CD4-positive, alpha-beta T cell (primary cell): ENCODE measurements at regions not wholly inside any gene's neighbourhood (a gene's known extent, or its start where the extent isn't known, plus 50 kb on each side); places are given as distances from the start of the nearest gene placed in this dataset.

Experiments used
- ATAC-seq: fragments of 200-7000 bp; cut with Tn5 transposase; one replicate; pipeline ENCODE4 v1.10.0; 2022; ENCODE audit warnings: mild to moderate bottlenecking; ENCODE audit not compliant: poor library complexity
- CTCF ChIA-PET: fragments of 350-600 bp; sonication (Branson Sonifier 250); formaldehyde crosslinking; loops from one replicate; lab custom pipeline; 2021; ENCODE audit warnings: antibody characterized with exemption, inconsistent platforms; lab: Charles Lee
- POLR2A ChIA-PET: fragments of 350-600 bp; sonication (Branson Sonifier 250); formaldehyde crosslinking; loops from one replicate; lab custom pipeline; 2021; ENCODE audit warnings: antibody characterized with exemption, inconsistent platforms; lab: Charles Lee
- DNase-seq, 14 experiments: peaks; one replicate each; pipeline ENCODE4 v3.0.0-alpha.2; 2013 to 2020; ENCODE audit warnings: mixed read lengths in 2 of 14
- H3K27ac ChIP-seq, 2 donors: one replicate each; pipeline versions ENCODE4 v1.5.1 to v1.7.0; 2013; ENCODE audit warnings: low read length in 2 of 2, low read depth in 1 of 2, mild to moderate bottlenecking in 1 of 2
- H3K27me3 ChIP-seq, 2 experiments: 1 replicate in 1 of 2; 2 replicates in 1 of 2; pipeline versions ENCODE4 v1.6.1 to v1.7.0; 2013; ENCODE audit warnings: low read length in 2 of 2, control low read depth in 1 of 2, mild to moderate bottlenecking in 1 of 2, moderate library complexity in 1 of 2; ENCODE audit not compliant: insufficient read depth in 2 of 2, control insufficient read depth in 1 of 2
- H3K36me3 ChIP-seq: one replicate; pipeline ENCODE4 v1.6.1; 2013; ENCODE audit warnings: low read length, control low read depth; ENCODE audit not compliant: insufficient read depth
- H3K4me1 ChIP-seq: one replicate; pipeline ENCODE4 v1.6.1; 2013; ENCODE audit warnings: low read length, control low read depth; ENCODE audit not compliant: insufficient read depth
- H3K4me3 ChIP-seq: one replicate; pipeline ENCODE4 v1.5.1; 2013; ENCODE audit warnings: mild to moderate bottlenecking, low read length, moderate library complexity
- H3K9me3 ChIP-seq, 2 experiments: 1 replicate in 1 of 2; 2 replicates in 1 of 2; pipeline versions ENCODE4 v1.6.1 to v1.7.0; 2013; ENCODE audit warnings: low read length in 2 of 2, mild to moderate bottlenecking in 2 of 2, control low read depth in 1 of 2, moderate library complexity in 1 of 2; ENCODE audit not compliant: control insufficient read depth in 1 of 2, insufficient read depth in 1 of 2
- H3K27ac Mint-ChIP-seq: one replicate; pipeline ENCODE4 v1.8.0; 2020; ENCODE audit warnings: mixed read lengths
- H3K27me3 Mint-ChIP-seq: one replicate; pipeline ENCODE4 v1.8.0; 2021; ENCODE audit warnings: mixed read lengths
- H3K36me3 Mint-ChIP-seq: one replicate; pipeline ENCODE4 v1.8.0; 2021; ENCODE audit warnings: low read depth, mixed read lengths
- H3K4me1 Mint-ChIP-seq: one replicate; pipeline ENCODE4 v1.8.0; 2021; ENCODE audit warnings: low read depth, mixed read lengths
- H3K4me3 Mint-ChIP-seq: one replicate; pipeline ENCODE4 v1.8.0; 2020; ENCODE audit warnings: mild to moderate bottlenecking, mixed read lengths
- H3K9me3 Mint-ChIP-seq: one replicate; pipeline ENCODE4 v1.8.0; 2020; ENCODE audit warnings: mixed read lengths
- intact Hi-C, 2 experiments: fragments of 100-400 bp; cut with DNase I in 1 of 2; cut with micrococcal nuclease in 1 of 2; formaldehyde crosslinking; loops; one replicate each; pipeline versions ENCODE4 v1.15.1 to v1.9.0; 2023 to 2025; cut with DNase I, micrococcal nuclease
- TF ChIP-seq, protein P1 (sequence below): fragments of 200-600 bp; IDR thresholded peaks from one replicate; pipeline ENCODE4 v1.8.0; 2022; ENCODE audit warnings: antibody characterized with exemption, mild to moderate bottlenecking

DNA sequence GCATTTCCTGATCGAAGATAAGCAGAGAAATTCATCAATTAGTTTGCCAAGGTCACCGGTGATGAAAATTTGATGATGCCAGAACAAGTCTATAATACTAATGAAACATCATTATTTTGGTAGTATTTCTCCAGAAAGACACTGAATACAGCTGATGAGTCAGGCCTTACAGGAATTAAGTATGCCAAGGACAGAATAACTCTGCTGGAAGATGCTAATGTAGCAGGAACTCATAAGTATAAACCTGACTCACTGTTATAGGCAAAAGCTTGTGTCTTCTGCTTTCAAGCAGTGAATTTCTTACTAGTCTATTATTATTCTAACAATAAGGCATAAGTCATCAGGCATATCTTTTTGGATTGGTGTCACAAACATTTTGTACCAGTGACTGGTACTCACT, 1825.1 kb upstream of the IGFBP7 start:
- Histone ChIP-seq H3K27ac (no peak overlapping the region), H3K27me3 (no peaks in the 10 kb centered on the region), H3K36me3 (no peaks in the 10 kb centered on the region), H3K9me3 (no peaks in the 10 kb centered on the region), H3K4me1 (no peaks in the 10 kb centered on the region), H3K4me3 (no peak overlapping the region)
- ChIA-PET POLR2A (no interaction called here), CTCF (no interaction called here)
- no peak for DNase-seq
- no peaks in the 10 kb centered on the region for H3K27me3 Mint-ChIP-seq
- TF ChIP-seq, protein P1, sequence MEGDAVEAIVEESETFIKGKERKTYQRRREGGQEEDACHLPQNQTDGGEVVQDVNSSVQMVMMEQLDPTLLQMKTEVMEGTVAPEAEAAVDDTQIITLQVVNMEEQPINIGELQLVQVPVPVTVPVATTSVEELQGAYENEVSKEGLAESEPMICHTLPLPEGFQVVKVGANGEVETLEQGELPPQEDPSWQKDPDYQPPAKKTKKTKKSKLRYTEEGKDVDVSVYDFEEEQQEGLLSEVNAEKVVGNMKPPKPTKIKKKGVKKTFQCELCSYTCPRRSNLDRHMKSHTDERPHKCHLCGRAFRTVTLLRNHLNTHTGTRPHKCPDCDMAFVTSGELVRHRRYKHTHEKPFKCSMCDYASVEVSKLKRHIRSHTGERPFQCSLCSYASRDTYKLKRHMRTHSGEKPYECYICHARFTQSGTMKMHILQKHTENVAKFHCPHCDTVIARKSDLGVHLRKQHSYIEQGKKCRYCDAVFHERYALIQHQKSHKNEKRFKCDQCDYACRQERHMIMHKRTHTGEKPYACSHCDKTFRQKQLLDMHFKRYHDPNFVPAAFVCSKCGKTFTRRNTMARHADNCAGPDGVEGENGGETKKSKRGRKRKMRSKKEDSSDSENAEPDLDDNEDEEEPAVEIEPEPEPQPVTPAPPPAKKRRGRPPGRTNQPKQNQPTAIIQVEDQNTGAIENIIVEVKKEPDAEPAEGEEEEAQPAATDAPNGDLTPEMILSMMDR = no peak
- H3K4me1 Mint-ChIP-seq = no peaks in the 10 kb centered on the region
- no peaks in the 10 kb centered on the region for H3K36me3 Mint-ChIP-seq
- ATAC-seq = no peak
- H3K27ac Mint-ChIP-seq = no peak overlapping the region
- H3K4me3 Mint-ChIP-seq = no peak overlapping the region
- peaks cover 19% of the 10 kb centered on the region for H3K9me3 Mint-ChIP-seq
- intact Hi-C loops = no loop called here

DNA sequence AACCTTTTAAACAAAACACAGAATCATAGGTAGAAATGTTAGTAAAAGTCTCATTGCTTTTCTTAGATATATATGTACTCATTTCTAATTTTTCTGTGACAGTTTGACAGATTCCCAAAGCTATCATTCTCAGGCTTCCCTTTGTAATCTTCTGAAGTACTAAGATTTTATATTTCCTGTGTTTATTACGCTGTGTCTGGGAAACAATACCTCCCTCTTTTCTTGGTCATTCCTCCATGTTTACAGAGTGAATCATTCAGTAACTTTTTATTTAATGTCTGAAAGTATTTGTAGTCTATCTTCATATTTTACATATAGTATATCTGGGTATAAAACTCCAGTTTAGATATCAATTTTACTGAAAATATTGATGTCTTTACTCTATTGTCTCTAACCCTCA, 1826.3 kb upstream of the IGFBP7 start:
- H3K9me3 ChIP-seq = no peaks in the 10 kb centered on the region
- ChIA-PET CTCF (no interaction called here), POLR2A (no interaction called here)
- ATAC-seq (no peak), DNase-seq (no peak)
- Mint-ChIP-seq H3K27ac (no peak overlapping the region), H3K9me3 (peaks cover 16% of the 10 kb centered on the region), H3K4me1 (no peaks in the 10 kb centered on the region), H3K36me3 (no peaks in the 10 kb centered on the region), H3K4me3 (no peak overlapping the region), H3K27me3 (no peaks in the 10 kb centered on the region)
- TF ChIP-seq, protein P1 = no peak
- no peaks in the 10 kb centered on the region for H3K4me1 ChIP-seq
- H3K4me3 ChIP-seq = no peak overlapping the region
- H3K27ac ChIP-seq = no peak overlapping the region
- H3K36me3 ChIP-seq = no peaks in the 10 kb centered on the region
- no peaks in the 10 kb centered on the region for H3K27me3 ChIP-seq
- intact Hi-C loops = no loop called here

DNA sequence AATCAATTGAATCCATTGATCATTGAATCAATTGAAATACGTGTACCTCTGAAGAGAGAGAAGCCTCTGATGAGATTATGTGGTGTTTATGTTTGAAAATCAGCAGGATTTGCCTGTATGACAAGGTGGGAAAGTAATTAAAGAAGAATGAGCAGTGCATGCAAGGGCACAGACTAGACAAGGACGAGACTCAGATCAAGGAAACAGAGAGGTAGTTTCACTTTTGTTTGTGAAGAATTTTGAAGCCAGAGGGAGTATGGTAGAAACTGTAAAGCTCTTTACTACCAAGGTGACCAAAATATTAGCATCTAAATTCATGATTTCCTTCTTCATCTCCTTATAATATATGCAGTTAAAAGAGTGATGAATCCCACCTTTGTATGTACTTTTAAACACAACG, 1830.0 kb upstream of the IGFBP7 start:
- intact Hi-C loops = no loop called here
- H3K36me3 ChIP-seq = no peaks in the 10 kb centered on the region
- no peaks in the 10 kb centered on the region for H3K9me3 ChIP-seq
- DNase-seq = no peak
- TF ChIP-seq, protein P1 = no peak
- ChIA-PET POLR2A (no interaction called here), CTCF (no interaction called here)
- no peak overlapping the region for H3K27ac ChIP-seq
- no peaks in the 10 kb centered on the region for H3K27me3 ChIP-seq
- H3K4me1 ChIP-seq = no peaks in the 10 kb centered on the region
- Mint-ChIP-seq H3K4me3 (no peak overlapping the region), H3K9me3 (peaks cover 12% of the 10 kb centered on the region), H3K27ac (no peak overlapping the region), H3K27me3 (no peaks in the 10 kb centered on the region), H3K36me3 (no peaks in the 10 kb centered on the region), H3K4me1 (no peaks in the 10 kb centered on the region)
- ATAC-seq = no peak
- H3K4me3 ChIP-seq = no peak overlapping the region
